NT2/D1 (cell line): ENCODE measurements at regions not wholly inside any gene's neighbourhood (a gene's known extent, or its start where the extent isn't known, plus 50 kb on each side); places are given as distances from the start of the nearest gene placed in this dataset.

ENCODE experiments used
- SUZ12 ChIP-seq: IDR thresholded peaks from 2 replicates; pipeline ENCODE4 v1.6.1; 2011; ENCODE audit not compliant: insufficient read length, insufficient read depth; ENCODE audit errors: extremely low read depth
- YY1 ChIP-seq: IDR thresholded peaks from 2 replicates; pipeline ENCODE4 v1.6.1; 2011; ENCODE audit not compliant: insufficient read length, insufficient read depth
- ZNF274 ChIP-seq: IDR thresholded peaks from 2 replicates; pipeline ENCODE4 v1.6.1; 2011; ENCODE audit warnings: mild to moderate bottlenecking, low read depth, low read length

DNA sequence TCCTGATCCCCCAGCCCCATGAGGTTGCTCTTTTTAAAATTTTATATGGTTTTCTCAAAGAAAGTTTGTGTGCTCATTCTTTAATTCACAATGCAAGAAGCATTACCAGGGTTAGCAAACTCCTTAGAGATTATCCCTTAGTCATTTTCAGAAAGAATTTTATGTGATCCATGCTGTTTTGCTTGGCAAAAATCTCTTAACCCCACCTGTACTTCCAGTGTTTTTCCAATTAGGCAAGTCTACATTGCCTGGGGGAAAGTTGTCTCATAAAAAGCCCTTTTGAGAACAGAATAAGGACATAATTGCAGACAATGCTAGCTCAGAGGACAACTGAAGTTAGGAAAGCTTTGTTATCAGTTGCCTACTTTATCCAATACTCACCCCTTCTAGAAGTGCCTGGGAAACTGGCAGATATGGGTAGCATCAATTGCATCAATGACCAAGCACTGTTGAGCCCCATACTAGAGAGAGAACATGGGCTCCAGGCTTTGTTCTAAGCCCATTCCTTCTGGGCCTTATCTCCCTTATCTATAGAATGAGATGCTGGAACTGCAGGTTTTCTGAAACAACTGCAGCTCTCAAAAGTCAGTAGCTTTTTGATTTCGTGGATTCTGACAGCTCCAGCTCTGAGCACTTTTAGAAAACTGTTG is 265.9 kb upstream of the SPHKAP start:
- TF ChIP-seq ZNF274 (no peak), YY1 (no peak), SUZ12 (no peak)
